OCI-LY3 (cell line): ENCODE measurements at regions not wholly inside any gene's neighbourhood (a gene's known extent, or its start where the extent isn't known, plus 50 kb on each side); places are given as distances from the start of the nearest gene placed in this dataset.

Experiments
- H2AFZ ChIP-seq: fragments of 200-600, 300-600 bp; shearing (Covaris generic); 2 replicates; pipeline ENCODE4 v1.6.0; 2014; ENCODE audit warnings: antibody characterized with exemption, low read depth, low read length
- H3K27ac ChIP-seq: fragments of 200-600, 300-600 bp; sonication (generic); 2 replicates; pipeline ENCODE4 v1.5.1; 2014; ENCODE audit warnings: mild to moderate bottlenecking, low read length, moderate library complexity, mixed read lengths
- H3K27me3 ChIP-seq: fragments of 200-600, 300-600 bp; sonication (generic); 2 replicates; pipeline ENCODE4 v1.6.1; 2014; ENCODE audit warnings: low read depth, low read length, mixed read lengths
- H3K36me3 ChIP-seq: fragments of 200-600, 300-600 bp; sonication (generic); replicated peaks from 2 replicates; pipeline ENCODE3; 2014; ENCODE audit warnings: low read depth, low read length, mixed read lengths
- H3K4me1 ChIP-seq: fragments of 300-600, 200-600 bp; sonication (generic); 2 replicates; pipeline ENCODE4 v1.6.1; 2014; ENCODE audit warnings: low read length, mixed read lengths
- H3K4me2 ChIP-seq: fragments of 200-600, 300-600 bp; sonication (generic); 2 replicates; pipeline ENCODE4 v1.6.1; 2014; ENCODE audit warnings: low read length, mixed read lengths
- H3K4me3 ChIP-seq: fragments of 300-600, 200-600 bp; sonication (generic); 2 replicates; pipeline ENCODE4 v1.5.1; 2014; ENCODE audit warnings: antibody characterized with exemption, mild to moderate bottlenecking, low read length, moderate library complexity
- H3K79me2 ChIP-seq: fragments of 300-600, 200-600 bp; shearing (Covaris generic); 2 replicates; pipeline ENCODE4 v1.6.1; 2014; ENCODE audit warnings: mild to moderate bottlenecking, low read length, mixed read lengths
- H3K9ac ChIP-seq: fragments of 300-600, 200-600 bp; shearing (Covaris generic); 2 replicates; pipeline ENCODE4 v1.6.0; 2014; ENCODE audit warnings: mild to moderate bottlenecking, low read length, moderate library complexity
- H3K9me3 ChIP-seq: fragments of 200-600, 300-600 bp; shearing (Covaris generic); 2 replicates; pipeline ENCODE4 v1.6.1; 2014; ENCODE audit warnings: low read length, mixed read lengths; ENCODE audit not compliant: insufficient read depth
- H4K20me1 ChIP-seq: fragments of 200-600, 300-600 bp; sonication (generic); 2 replicates; pipeline ENCODE4 v1.6.1; 2016; ENCODE audit warnings: low read length, mixed read lengths; ENCODE audit not compliant: insufficient read depth
- EZH2phosphoT487 ChIP-seq: fragments of 200-600 bp; shearing (Covaris generic); IDR thresholded peaks from 2 replicates; pipeline ENCODE4 v1.6.1; 2018; ENCODE audit warnings: antibody characterized with exemption, mixed run types, low read depth
- TF ChIP-seq, protein P1 (sequence below): fragments of 200-600, 300-600 bp; sonication (generic); IDR thresholded peaks from 2 replicates; pipeline ENCODE4 v1.5.1; 2014; ENCODE audit warnings: antibody characterized with exemption, low read length, low read depth

DNA sequence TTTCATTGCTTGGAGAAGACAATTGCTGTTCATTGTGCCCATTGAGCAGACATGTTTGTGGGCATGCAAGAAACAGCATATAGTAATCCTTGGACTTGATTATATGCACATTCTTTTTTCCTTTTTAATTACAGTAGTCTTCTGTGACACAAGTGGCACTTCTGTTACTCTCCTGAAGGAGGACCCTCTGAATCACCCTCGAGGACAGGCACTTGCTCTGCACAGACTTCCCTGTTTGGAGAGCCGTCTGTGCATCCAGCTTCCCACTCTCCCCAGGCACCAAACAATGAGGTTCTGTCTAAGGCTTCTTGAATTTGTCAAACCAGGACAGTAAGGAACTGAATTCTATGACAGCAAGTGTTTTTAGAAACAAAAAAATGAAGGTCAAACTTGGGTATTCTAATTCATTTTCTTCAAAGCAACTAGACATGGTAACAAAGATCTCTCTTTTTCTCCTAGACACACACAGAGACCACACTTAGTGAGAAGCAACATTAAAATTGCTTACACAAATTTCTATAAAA is 844.6 kb upstream of the ID2 start:
- Histone ChIP-seq H2AFZ (no peak overlapping the region), H3K4me3 (no peak overlapping the region), H3K79me2 (no peaks in the 10 kb centered on the region), H3K9ac (no peak overlapping the region), H3K4me2 (no peak overlapping the region), H3K9me3 (peaks cover 20% of the 10 kb centered on the region), H3K27ac (no peak overlapping the region), H3K36me3 (peaks cover 25% of the 10 kb centered on the region), H3K4me1 (peaks cover 14% of the 10 kb centered on the region), H3K27me3 (no peaks in the 10 kb centered on the region), H4K20me1 (no peaks in the 10 kb centered on the region)
- TF ChIP-seq, protein P1, sequence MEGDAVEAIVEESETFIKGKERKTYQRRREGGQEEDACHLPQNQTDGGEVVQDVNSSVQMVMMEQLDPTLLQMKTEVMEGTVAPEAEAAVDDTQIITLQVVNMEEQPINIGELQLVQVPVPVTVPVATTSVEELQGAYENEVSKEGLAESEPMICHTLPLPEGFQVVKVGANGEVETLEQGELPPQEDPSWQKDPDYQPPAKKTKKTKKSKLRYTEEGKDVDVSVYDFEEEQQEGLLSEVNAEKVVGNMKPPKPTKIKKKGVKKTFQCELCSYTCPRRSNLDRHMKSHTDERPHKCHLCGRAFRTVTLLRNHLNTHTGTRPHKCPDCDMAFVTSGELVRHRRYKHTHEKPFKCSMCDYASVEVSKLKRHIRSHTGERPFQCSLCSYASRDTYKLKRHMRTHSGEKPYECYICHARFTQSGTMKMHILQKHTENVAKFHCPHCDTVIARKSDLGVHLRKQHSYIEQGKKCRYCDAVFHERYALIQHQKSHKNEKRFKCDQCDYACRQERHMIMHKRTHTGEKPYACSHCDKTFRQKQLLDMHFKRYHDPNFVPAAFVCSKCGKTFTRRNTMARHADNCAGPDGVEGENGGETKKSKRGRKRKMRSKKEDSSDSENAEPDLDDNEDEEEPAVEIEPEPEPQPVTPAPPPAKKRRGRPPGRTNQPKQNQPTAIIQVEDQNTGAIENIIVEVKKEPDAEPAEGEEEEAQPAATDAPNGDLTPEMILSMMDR, result no peak
- TF ChIP-seq EZH2phosphoT487, result no peak

DNA sequence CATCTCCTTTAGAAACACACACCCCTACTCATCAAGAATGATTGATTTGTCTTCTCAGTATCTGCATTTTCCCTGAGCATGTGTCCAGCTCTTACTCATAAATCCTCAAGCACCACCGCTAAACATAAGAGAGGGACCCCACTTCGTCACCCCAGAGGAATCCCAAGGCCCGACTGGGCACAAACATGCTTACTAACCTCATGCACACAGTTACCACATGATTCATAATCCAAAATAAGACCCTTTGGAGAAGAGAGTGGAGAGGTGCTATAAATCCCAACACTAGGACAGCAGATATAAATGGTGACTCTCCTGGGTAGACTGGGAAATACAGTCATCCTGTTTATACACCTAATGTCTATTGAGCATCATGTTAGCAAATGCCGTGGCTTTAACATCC is 843.2 kb upstream of the ID2 start:
- peaks cover 20% of the 10 kb centered on the region for H3K36me3 ChIP-seq
- no peak overlapping the region for H3K27ac ChIP-seq
- H4K20me1 ChIP-seq, result no peaks in the 10 kb centered on the region
- H3K9me3 ChIP-seq, result peaks cover 20% of the 10 kb centered on the region
- H3K4me3 ChIP-seq, result no peak overlapping the region
- TF ChIP-seq, protein P1, result no peak
- no peak for TF ChIP-seq EZH2phosphoT487
- H3K79me2 ChIP-seq, result no peaks in the 10 kb centered on the region
- H3K4me1 ChIP-seq, result peaks cover 14% of the 10 kb centered on the region
- H2AFZ ChIP-seq, result no peak overlapping the region
- H3K27me3 ChIP-seq, result no peaks in the 10 kb centered on the region
- no peak overlapping the region for H3K4me2 ChIP-seq
- no peak overlapping the region for H3K9ac ChIP-seq

DNA sequence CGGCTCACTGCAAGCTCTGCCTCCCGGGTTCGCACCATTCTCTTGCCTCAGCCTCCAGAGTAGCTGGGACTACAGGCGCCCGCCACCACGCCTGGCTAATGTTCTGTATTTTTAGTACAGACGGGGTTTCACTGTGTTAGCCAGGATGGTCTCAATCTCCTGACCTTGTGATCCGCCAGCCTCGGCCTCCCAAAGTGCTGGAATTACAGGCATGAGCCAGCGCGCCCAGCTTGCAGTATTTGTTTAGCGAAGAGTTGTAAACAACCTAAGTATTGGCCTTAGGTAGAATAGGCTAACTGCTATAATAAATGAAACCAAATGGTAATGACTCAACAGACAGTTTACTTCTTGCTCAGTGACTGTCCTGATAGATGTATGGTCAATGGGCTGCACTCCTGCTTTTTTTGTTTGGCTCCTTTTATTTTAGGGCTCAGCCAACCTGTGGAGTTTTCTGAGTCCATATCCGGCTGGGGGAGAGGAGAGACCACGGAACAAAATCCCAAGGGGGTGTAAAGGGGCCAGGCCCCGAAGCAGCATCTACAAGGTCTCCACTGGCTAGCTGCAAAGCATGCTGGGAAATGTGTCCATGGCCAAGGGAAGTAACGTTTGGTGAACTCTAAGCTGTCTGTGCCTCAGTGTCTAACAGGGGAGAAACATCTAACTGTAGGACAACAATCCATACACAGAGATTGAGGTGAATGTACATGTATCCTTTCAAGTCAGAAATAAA is 841.0 kb upstream of the ID2 start:
- 0 out of 2 replicates have a peak, but pooled peaks cover 3% of the 10 kb centered on the region for H3K9me3 ChIP-seq
- TF ChIP-seq, protein P1, result no peak
- no peak for TF ChIP-seq EZH2phosphoT487
- no peak overlapping the region for H3K9ac ChIP-seq
- no peaks in the 10 kb centered on the region for H4K20me1 ChIP-seq
- H3K27me3 ChIP-seq, result 0 out of 2 replicates have a peak, but pooled peaks cover 2% of the 10 kb centered on the region
- H3K4me1 ChIP-seq, result peaks cover 6% of the 10 kb centered on the region
- H3K27ac ChIP-seq, result no peak overlapping the region
- no peak overlapping the region for H3K4me2 ChIP-seq
- no peak overlapping the region for H2AFZ ChIP-seq
- H3K4me3 ChIP-seq, result no peak overlapping the region
- H3K79me2 ChIP-seq, result no peaks in the 10 kb centered on the region
- H3K36me3 ChIP-seq, result peaks cover 5% of the 10 kb centered on the region

DNA sequence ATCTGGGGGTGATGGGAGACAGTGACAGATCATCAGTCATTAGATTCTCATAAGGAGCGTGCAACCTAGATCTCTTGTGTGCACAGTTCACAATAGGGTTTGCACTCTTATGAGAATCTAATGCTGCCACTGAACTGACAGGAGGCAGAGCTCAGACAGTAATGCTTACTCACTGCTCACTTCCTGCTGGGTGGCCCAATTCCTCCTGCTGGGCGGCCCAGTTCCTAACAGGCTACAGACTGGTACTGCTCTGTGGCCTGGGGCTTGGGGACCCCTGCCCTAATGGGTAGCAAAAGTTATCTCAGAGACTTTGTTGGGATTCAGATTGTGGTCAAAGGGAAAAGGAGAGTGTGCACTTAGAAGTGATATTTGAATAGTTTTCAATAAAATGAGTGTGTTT is 840.1 kb upstream of the ID2 start:
- TF ChIP-seq, protein P1, result no peak
- TF ChIP-seq EZH2phosphoT487, result no peak
- no peaks in the 10 kb centered on the region for H3K79me2 ChIP-seq
- no peak overlapping the region for H2AFZ ChIP-seq
- H3K9me3 ChIP-seq, result 0 out of 2 replicates have a peak, but pooled peaks cover 3% of the 10 kb centered on the region
- H3K27ac ChIP-seq, result no peak overlapping the region
- no peak overlapping the region for H3K9ac ChIP-seq
- 0 out of 2 replicates have a peak, but pooled peaks cover 2% of the 10 kb centered on the region for H3K27me3 ChIP-seq
- no peak overlapping the region for H3K4me2 ChIP-seq
- no peak overlapping the region for H3K4me3 ChIP-seq
- no peaks in the 10 kb centered on the region for H4K20me1 ChIP-seq
- H3K36me3 ChIP-seq, result no peaks in the 10 kb centered on the region
- no peaks in the 10 kb centered on the region for H3K4me1 ChIP-seq
